ENCODE measurements at regions not wholly inside any gene's neighbourhood (a gene's known extent, or its start where the extent isn't known, plus 50 kb on each side); places are given as distances from the start of the nearest gene placed in this dataset.
A peak's percentile ranks its signal among the peaks of the same experiment; 100 is the strongest.

GRCh38 chr20:1820138-1821079 is 74.8 kb upstream of the SIRPA start:
- peak; percentile 73 for DNase-seq (ENCODE audit: low read depth)
- TF ChIP-seq CTCF (IDR thresholded peaks at IDR 0.05; ENCODE audit: insufficient read depth, low read length), result no peak
- no peak overlapping the region for H3K4me3 ChIP-seq (ENCODE audit: low read depth, low read length)

DNA sequence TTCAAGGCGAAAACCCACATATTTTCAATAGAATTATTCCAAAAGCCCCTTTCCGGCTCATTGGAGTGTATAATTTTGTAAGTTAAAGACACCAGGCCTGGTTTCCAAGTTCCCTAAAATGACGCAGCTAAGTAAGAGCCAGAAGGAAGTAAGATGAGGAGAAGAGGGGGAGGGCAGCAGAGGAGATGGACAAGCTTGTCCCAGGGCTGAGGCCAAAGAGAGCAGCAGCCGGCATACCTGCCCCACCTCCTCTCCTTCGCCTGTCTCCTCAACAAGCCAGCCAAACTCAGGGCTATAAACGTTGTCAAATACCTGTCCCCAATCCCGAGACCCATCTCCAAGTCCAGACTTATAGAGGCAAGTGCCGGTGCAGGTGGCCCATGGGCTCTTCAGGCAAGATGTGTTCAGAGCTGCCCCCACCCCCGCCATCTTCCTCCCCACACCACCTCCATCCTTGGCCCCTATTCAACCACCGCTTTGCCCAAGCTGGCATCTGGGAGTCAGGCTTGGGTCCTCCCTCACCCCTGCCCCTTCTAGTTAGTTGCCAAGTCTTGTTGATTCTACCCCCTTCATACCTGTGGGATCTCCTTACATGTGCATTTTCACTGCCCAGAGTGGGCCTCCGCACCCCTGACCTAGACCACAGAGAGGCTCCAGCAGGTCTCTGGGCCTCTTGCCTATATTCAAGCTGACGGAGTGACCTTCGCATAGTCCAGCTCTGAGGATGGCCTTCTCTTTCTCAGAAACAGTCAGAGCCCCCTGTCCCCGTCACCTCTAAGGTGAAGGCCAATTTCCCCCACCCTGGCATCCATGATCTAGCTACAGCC is 75.7 kb upstream of the SIRPA start:
- no peak for TF ChIP-seq CTCF (IDR thresholded peaks at IDR 0.05; ENCODE audit: insufficient read depth, low read length)
- DNase-seq (ENCODE audit: low read depth), result no peak
- no peak overlapping the region for H3K4me3 ChIP-seq (ENCODE audit: low read depth, low read length)

GRCh38 chr20:1818895-1819294 is 76.3 kb upstream of the SIRPA start:
- no peak for DNase-seq (ENCODE audit: low read depth)
- no peak for TF ChIP-seq CTCF (IDR thresholded peaks at IDR 0.05; ENCODE audit: insufficient read depth, low read length)
- no peak overlapping the region for H3K4me3 ChIP-seq (ENCODE audit: low read depth, low read length)

GRCh38 chr20:1818247-1818840 is 76.9 kb upstream of the SIRPA start:
- no peak overlapping the region for H3K4me3 ChIP-seq (ENCODE audit: low read depth, low read length)
- DNase-seq (ENCODE audit: low read depth), result no peak
- TF ChIP-seq CTCF (IDR thresholded peaks at IDR 0.05; ENCODE audit: insufficient read depth, low read length), result no peak

DNA sequence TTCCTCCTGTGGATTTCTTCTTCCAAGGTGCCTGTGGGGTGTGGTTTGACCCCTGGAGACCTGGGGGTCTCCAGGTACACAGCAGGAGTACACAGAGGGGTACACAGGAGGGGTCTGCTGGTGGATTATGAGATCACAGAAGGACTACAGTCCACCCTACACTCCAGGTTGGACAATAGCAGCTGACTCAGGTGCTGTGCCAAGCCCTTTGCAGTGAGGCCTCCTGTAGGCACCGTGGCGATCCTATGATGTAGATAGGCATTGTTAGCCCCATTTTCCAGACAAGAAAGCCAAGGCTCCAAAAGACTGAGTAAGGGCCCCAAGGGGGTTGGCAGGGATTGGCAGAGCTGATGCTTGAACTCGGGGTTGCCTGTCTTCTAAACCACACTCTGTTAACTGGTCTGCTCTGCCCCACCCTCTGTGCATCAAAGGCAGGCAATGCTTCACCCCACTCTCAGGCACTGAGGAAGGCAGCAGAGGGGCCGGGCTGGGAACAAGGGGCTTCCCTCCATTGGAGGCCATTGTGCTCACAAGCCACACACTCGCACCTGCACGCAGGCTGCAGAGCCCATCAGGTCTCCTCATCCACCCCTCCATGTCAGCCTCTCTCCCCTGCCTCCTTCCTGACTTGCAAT is 77.5 kb upstream of the SIRPA start:
- no peak for TF ChIP-seq CTCF (IDR thresholded peaks at IDR 0.05; ENCODE audit: insufficient read depth, low read length)
- no peak for DNase-seq (ENCODE audit: low read depth)
- no peak overlapping the region for H3K4me3 ChIP-seq (ENCODE audit: low read depth, low read length)

Data from fibroblast of the aortic adventitia (primary cell).